Fibroblast of lung (primary cell): ENCODE measurements at regions not wholly inside any gene's neighbourhood (a gene's known extent, or its start where the extent isn't known, plus 50 kb on each side); places are given as distances from the start of the nearest gene placed in this dataset.

Source experiments
- DNase-seq, 2 donors: peaks; one replicate each; pipeline versions ENCODE4 v3.0.0 to v3.0.0-alpha.2; 2010; ENCODE audit warnings: low read depth in 2 of 2
- H2AFZ ChIP-seq: 2 replicates; pipeline ENCODE4 v1.5.1; 2012; ENCODE audit warnings: low read length, control low read depth, inconsistent platforms
- H3K27ac ChIP-seq: 2 replicates; pipeline ENCODE4 v1.5.1; 2011; ENCODE audit warnings: low read length, control low read depth; ENCODE audit not compliant: insufficient read depth
- H3K27me3 ChIP-seq: 2 replicates; pipeline ENCODE4 v1.5.1; 2011; ENCODE audit warnings: mild to moderate bottlenecking, low read length; ENCODE audit not compliant: control insufficient read depth, insufficient read depth
- H3K36me3 ChIP-seq: 2 replicates; pipeline ENCODE4 v1.5.1; 2011; ENCODE audit warnings: low read length; ENCODE audit not compliant: control insufficient read depth, insufficient read depth
- H3K4me1 ChIP-seq: 2 replicates; pipeline ENCODE4 v1.5.1; 2011; ENCODE audit warnings: low read length; ENCODE audit not compliant: control insufficient read depth, insufficient read depth; ENCODE audit errors: extremely low read depth
- H3K4me2 ChIP-seq: 2 replicates; pipeline ENCODE4 v1.5.1; 2011; ENCODE audit warnings: low read length, control low read depth; ENCODE audit not compliant: insufficient read depth; ENCODE audit errors: extremely low read depth
- H3K4me3 ChIP-seq, 4 experiments: fragments of 200-600 bp in 1 of 4; sonication (generic) in 1 of 4; replicated peaks in 1 of 4; 2 replicates each; pipeline ENCODE4 v1.5.1; 2011 to 2016; ENCODE audit warnings: low read length in 4 of 4, low read depth in 3 of 4, mild to moderate bottlenecking in 3 of 4, control low read depth in 2 of 4, inconsistent platforms in 1 of 4, mixed read lengths in 1 of 4; ENCODE audit not compliant: insufficient read depth in 1 of 4; ENCODE audit errors: control extremely low read depth in 1 of 4
- H3K79me2 ChIP-seq: 2 replicates; pipeline ENCODE4 v1.5.1; 2012; ENCODE audit warnings: mild to moderate bottlenecking, low read length, inconsistent platforms; ENCODE audit not compliant: control insufficient read depth, insufficient read depth
- H3K9ac ChIP-seq: 2 replicates; pipeline ENCODE4 v1.5.1; 2011; ENCODE audit warnings: mild to moderate bottlenecking, low read length, control low read depth; ENCODE audit not compliant: insufficient read depth
- H3K9me3 ChIP-seq: 2 replicates; pipeline ENCODE4 v1.5.1; 2012; ENCODE audit warnings: low read depth, low read length; ENCODE audit not compliant: control insufficient read depth, insufficient read depth
- H4K20me1 ChIP-seq: 2 replicates; pipeline ENCODE4 v1.5.1; 2011; ENCODE audit warnings: low read length; ENCODE audit not compliant: control insufficient read depth, insufficient read depth; ENCODE audit errors: extremely low read depth
- EZH2 ChIP-seq: IDR thresholded peaks from 2 replicates; pipeline ENCODE4 v1.5.1; 2012; ENCODE audit warnings: low read length, control low read depth, mild to moderate bottlenecking; ENCODE audit errors: missing control alignments
- TF ChIP-seq, protein P1 (sequence below), 2 donors: IDR thresholded peaks in 1 of 2; conservative IDR thresholded peaks in 1 of 2; 1 replicate in 1 of 2; 2 replicates in 1 of 2; pipeline ENCODE4 v1.5.1; 2011 to 2012; ENCODE audit warnings: low read length in 2 of 2, control low read depth in 1 of 2, inconsistent platforms in 1 of 2, low read depth in 1 of 2, mild to moderate bottlenecking in 1 of 2

DNA sequence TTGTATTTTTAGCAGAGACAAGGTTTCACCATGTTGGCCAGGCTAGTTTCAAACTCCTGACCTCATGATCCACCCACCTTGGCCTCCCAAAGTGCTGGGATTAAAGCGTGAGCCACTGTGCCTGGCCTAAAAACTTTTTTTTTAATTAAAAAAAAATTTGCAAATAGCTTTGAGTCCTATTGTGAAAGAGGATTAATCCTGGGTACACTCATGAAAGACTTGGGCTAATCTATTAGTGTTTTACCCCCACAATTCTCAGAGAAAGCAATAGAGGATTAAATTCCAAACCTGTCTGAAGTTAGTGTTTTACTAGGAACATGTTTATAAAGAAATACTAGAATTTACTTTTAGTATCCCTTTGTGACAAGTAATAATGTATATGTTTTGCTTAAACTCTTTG, 76.9 kb upstream of the ITGB1 start:
- Histone ChIP-seq H3K27ac (no peak overlapping the region), H3K79me2 (no peaks in the 10 kb centered on the region), H3K9ac (no peak overlapping the region), H4K20me1 (no peaks in the 10 kb centered on the region), H3K9me3 (no peaks in the 10 kb centered on the region), H3K4me1 (peaks cover 5% of the 10 kb centered on the region), H3K4me3 (no peak overlapping the region), H3K4me2 (no peak overlapping the region), H3K27me3 (no peaks in the 10 kb centered on the region), H2AFZ (no peak overlapping the region), H3K36me3 (no peaks in the 10 kb centered on the region)
- DNase-seq, result no peak
- TF ChIP-seq, protein P1, sequence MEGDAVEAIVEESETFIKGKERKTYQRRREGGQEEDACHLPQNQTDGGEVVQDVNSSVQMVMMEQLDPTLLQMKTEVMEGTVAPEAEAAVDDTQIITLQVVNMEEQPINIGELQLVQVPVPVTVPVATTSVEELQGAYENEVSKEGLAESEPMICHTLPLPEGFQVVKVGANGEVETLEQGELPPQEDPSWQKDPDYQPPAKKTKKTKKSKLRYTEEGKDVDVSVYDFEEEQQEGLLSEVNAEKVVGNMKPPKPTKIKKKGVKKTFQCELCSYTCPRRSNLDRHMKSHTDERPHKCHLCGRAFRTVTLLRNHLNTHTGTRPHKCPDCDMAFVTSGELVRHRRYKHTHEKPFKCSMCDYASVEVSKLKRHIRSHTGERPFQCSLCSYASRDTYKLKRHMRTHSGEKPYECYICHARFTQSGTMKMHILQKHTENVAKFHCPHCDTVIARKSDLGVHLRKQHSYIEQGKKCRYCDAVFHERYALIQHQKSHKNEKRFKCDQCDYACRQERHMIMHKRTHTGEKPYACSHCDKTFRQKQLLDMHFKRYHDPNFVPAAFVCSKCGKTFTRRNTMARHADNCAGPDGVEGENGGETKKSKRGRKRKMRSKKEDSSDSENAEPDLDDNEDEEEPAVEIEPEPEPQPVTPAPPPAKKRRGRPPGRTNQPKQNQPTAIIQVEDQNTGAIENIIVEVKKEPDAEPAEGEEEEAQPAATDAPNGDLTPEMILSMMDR (conservative IDR thresholded peaks at IDR 0.05 in 1 of 2, IDR thresholded peaks at IDR 0.05 in 1 of 2; ENCODE audit: low read depth in 1 of 2, low read length in 2 of 2), result no peak
- TF ChIP-seq EZH2, result no peak

DNA sequence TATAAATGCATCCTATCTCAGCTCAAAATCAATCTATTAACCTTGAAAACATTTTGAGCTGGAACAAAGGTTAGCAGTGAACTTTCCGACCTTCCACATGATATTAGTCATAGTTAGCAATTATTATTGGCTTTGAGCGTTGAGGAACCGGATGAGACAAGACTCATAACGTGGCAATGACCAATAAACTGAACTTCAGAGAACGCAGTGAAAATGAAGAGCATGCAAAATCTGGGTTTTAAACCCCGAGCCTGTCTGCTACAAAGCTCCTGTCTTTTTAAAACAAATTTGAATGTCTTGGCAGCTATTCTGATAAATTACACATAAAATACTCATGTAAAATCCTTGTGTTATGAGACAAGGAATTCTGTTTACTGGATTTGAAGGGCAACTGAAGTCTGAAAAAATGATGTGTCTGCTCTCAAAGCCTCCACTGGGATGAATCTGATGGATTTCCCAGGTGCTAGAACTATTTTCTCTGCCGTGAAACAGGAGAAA, 74.7 kb upstream of the ITGB1 start:
- H2AFZ ChIP-seq, result peak overlapping the region; percentile 34
- peak overlapping the region; percentile 48 for H3K4me2 ChIP-seq
- H3K36me3 ChIP-seq, result no peaks in the 10 kb centered on the region
- no peak overlapping the region for H3K9ac ChIP-seq
- H3K4me3 ChIP-seq, result peak overlapping the region in 1 of 4 experiments; percentile 20
- H4K20me1 ChIP-seq, result no peaks in the 10 kb centered on the region
- no peaks in the 10 kb centered on the region for H3K9me3 ChIP-seq
- H3K27me3 ChIP-seq, result no peaks in the 10 kb centered on the region
- peaks cover 5% of the 10 kb centered on the region for H3K4me1 ChIP-seq
- peak overlapping the region; percentile 78 for H3K27ac ChIP-seq
- H3K79me2 ChIP-seq, result no peaks in the 10 kb centered on the region
- TF ChIP-seq, protein P1 (conservative IDR thresholded peaks at IDR 0.05 in 1 of 2, IDR thresholded peaks at IDR 0.05 in 1 of 2; ENCODE audit: low read depth in 1 of 2, low read length in 2 of 2), result no peak
- no peak for TF ChIP-seq EZH2
- peak; percentile 68 to 88 for DNase-seq

DNA sequence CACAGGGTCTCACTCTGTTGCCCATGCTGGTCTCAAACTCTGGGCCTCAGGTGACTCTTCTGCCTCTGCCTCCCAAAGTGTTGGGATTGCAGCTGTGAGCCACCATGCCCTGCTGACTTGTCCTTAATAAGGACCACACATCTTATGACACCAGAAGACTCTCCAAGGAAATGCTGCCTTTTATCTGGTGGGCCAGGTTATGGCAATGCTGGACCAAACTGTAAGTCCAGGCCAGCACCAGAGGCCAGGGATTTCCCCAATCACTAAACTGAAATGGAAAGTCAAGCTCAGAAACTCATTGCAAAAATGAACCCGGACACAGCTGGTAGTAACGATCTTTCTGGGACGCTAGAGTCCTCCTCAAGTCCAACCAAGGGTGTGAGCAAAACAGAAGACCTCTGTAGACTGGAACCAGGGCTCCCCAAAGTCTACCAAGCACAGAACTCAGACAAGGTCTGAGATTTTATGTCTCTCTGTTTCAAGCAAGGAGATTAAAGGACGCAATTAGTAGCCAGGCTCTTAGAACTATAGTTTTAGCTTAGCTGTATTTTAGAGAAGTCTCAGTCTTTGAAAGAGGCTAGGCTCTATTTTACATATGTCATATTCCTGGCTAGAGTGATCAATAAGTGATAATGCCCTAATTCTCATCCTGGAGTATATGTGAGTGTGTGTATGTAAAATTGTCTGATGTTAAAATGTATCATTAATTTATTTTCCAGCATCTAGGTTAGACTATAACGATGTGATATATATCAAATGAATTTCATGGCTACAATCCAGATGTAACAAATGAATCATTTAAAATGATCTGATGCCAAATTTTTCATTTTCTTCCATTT, 74.0 kb upstream of the ITGB1 start:
- Histone ChIP-seq H3K4me1 (peaks cover 5% of the 10 kb centered on the region), H3K36me3 (no peaks in the 10 kb centered on the region), H3K4me3 (no peak overlapping the region), H3K9ac (no peak overlapping the region), H2AFZ (no peak overlapping the region), H3K27ac (no peak overlapping the region), H3K27me3 (no peaks in the 10 kb centered on the region), H3K9me3 (no peaks in the 10 kb centered on the region), H3K79me2 (no peaks in the 10 kb centered on the region), H3K4me2 (peak overlapping the region; percentile 46), H4K20me1 (no peaks in the 10 kb centered on the region)
- no peak for TF ChIP-seq EZH2
- TF ChIP-seq, protein P1 (conservative IDR thresholded peaks at IDR 0.05 in 1 of 2, IDR thresholded peaks at IDR 0.05 in 1 of 2; ENCODE audit: low read depth in 1 of 2, low read length in 2 of 2), result no peak
- no peak for DNase-seq
